RWPE1 (cell line): ENCODE measurements at regions not wholly inside any gene's neighbourhood (a gene's known extent, or its start where the extent isn't known, plus 50 kb on each side); places are given as distances from the start of the nearest gene placed in this dataset.

ENCODE experiments used
- CTCF ChIA-PET: fragments of 350-600 bp; sonication (Branson Sonifier 250); formaldehyde crosslinking; extraction: SDS; loops from one replicate; lab custom pipeline; 2021; lab: Yijun Ruan, JAX
- POLR2A ChIA-PET: fragments of 400-600 bp; formaldehyde crosslinking; extraction: SDS; loops from one replicate; lab custom pipeline; 2020; ENCODE audit warnings: antibody characterized with exemption; ENCODE audit not compliant: low non-redundant PET; lab: Yijun Ruan, JAX
- DNase-seq: peaks from one replicate; pipeline ENCODE4 v3.0.0; 2012; ENCODE audit warnings: low spot score
- H3K27ac ChIP-seq: fragments of 450-650 bp; 2 replicates; pipeline ENCODE4 v1.5.1; 2017
- CTCF ChIP-seq: fragments of 450-650 bp; conservative IDR thresholded peaks from 2 replicates; pipeline ENCODE4 v1.5.1; 2017; ENCODE audit warnings: low read depth, mild to moderate bottlenecking

GRCh38 chr5:2557435-2557834 is 194.0 kb downstream of the IRX2 start:
- no peak for TF ChIP-seq CTCF
- ChIA-PET CTCF (interaction anchor here (0.5 kb wide), 1 partner anchor 408 kb away, joined by 3 read pairs; no protein-coding TSS in a partner anchor), POLR2A (no interaction called here)
- no peak for DNase-seq
- H3K27ac ChIP-seq, result no peak overlapping the region

GRCh38 chr5:2556375-2556966 is 195.0 kb downstream of the IRX2 start:
- H3K27ac ChIP-seq, result no peak overlapping the region
- ChIA-PET CTCF (no interaction called here), POLR2A (no interaction called here)
- TF ChIP-seq CTCF, result no peak
- DNase-seq, result no peak

- no peak overlapping the region for H3K27ac ChIP-seq
- ChIA-PET POLR2A (no interaction called here), CTCF (no interaction called here)
- TF ChIP-seq CTCF, result no peak
- DNase-seq, result no peak
Observed at GRCh38 chr5:2553611-2554010, 197.9 kb downstream of the IRX2 start.

GRCh38 chr5:2550509-2550908 is 201.0 kb downstream of the IRX2 start:
- POLR2A ChIA-PET, result no interaction called here
- no peak for DNase-seq
- TF ChIP-seq CTCF, result no peak
- H3K27ac ChIP-seq, result no peak overlapping the region
- CTCF ChIA-PET, result interaction anchor here (0.6 kb wide), 1 partner anchor 108 kb away, joined by 3 read pairs; no protein-coding TSS in a partner anchor

GRCh38 chr5:2549900-2550299 is 201.6 kb downstream of the IRX2 start:
- CTCF ChIA-PET, result interaction anchor here (0.6 to 0.7 kb wide), 2 partner anchors 107 to 310 kb away, joined by 3 read pairs; no protein-coding TSS in a partner anchor
- POLR2A ChIA-PET, result no interaction called here
- H3K27ac ChIP-seq, result no peak overlapping the region
- no peak for DNase-seq
- no peak for TF ChIP-seq CTCF

GRCh38 chr5:2549354-2549753 is 202.1 kb downstream of the IRX2 start:
- no peak for DNase-seq
- ChIA-PET POLR2A (no interaction called here), CTCF (interaction anchor here (0.5 to 0.7 kb wide), 3 partner anchors 107 to 1667 kb away, joined by 3 read pairs; no protein-coding TSS in a partner anchor)
- H3K27ac ChIP-seq, result no peak overlapping the region
- no peak for TF ChIP-seq CTCF
